ENCODE measurements at regions not wholly inside any gene's neighbourhood (a gene's known extent, or its start where the extent isn't known, plus 50 kb on each side); places are given as distances from the start of the nearest gene placed in this dataset.

- Histone ChIP-seq H3K9ac (ENCODE audit: low read length) (no peak overlapping the region), H3K27me3 (ENCODE audit: low read length) (no peaks in the 10 kb centered on the region), H3F3A (ENCODE audit: low read length, unreplicated experiment) (no peaks in the 10 kb centered on the region), H3K79me2 (ENCODE audit: low read length) (no peaks in the 10 kb centered on the region), H2AFZ (ENCODE audit: low read length) (no peak overlapping the region), H3K4me1 (ENCODE audit: insufficient read depth, low read length) (no peaks in the 10 kb centered on the region), H3K27ac (ENCODE audit: low read length) (no peak overlapping the region), H3K36me3 (ENCODE audit: low read depth, low read length) (no peaks in the 10 kb centered on the region), H3K4me3 (ENCODE audit: low read length) (no peak overlapping the region), H3K9me3 (ENCODE audit: low read length) (no peaks in the 10 kb centered on the region), H3K9me2 (replicated peaks; ENCODE audit: low read length) (no peaks in the 10 kb centered on the region), H3K4me2 (ENCODE audit: low read length) (no peak overlapping the region), H4K20me1 (ENCODE audit: low read length) (no peaks in the 10 kb centered on the region)
- TF ChIP-seq EZH2phosphoT487 (IDR thresholded peaks at IDR 0.05; ENCODE audit: borderline replicate concordance, low read length): no peak
- no peak for TF ChIP-seq CTCF (conservative IDR thresholded peaks at IDR 0.05; ENCODE audit: low read depth, low read length)
- no peak for TF ChIP-seq EZH2 (IDR thresholded peaks at IDR 0.05; ENCODE audit: low read length, unreplicated experiment)
- ATAC-seq (no peak), DNase-seq (no peak)
- intact Hi-C loops (cut with micrococcal nuclease): no loop called here
- POLR2A ChIA-PET (ENCODE audit: unreplicated experiment): no interaction called here
- CTCF ChIA-PET: no interaction called here
- BruUV-seq (replicated peaks): no TSS peak
Observed at GRCh38 chr9:11235061-11235460, 622.3 kb upstream of the PTPRD start.

- intact Hi-C loops (cut with micrococcal nuclease): no loop called here
- CTCF ChIA-PET: no interaction called here
Observed at GRCh38 chr9:11241779-11242178, 629.0 kb upstream of the PTPRD start.

GRCh38 chr9:11257992-11258391, 645.2 kb upstream of the PTPRD start:
- TF ChIP-seq EZH2phosphoT487 (IDR thresholded peaks at IDR 0.05; ENCODE audit: borderline replicate concordance, low read length): no peak
- TF ChIP-seq EZH2 (IDR thresholded peaks at IDR 0.05; ENCODE audit: low read length, unreplicated experiment): no peak
- TF ChIP-seq CTCF (conservative IDR thresholded peaks at IDR 0.05; ENCODE audit: low read depth, low read length): no peak
- no peak overlapping the region for H3K4me2 ChIP-seq (ENCODE audit: low read length)
- H3K9me3 ChIP-seq (ENCODE audit: low read length): no peaks in the 10 kb centered on the region
- CTCF ChIA-PET: no interaction called here
- no peak overlapping the region for H3K4me3 ChIP-seq (ENCODE audit: low read length)
- H3K4me1 ChIP-seq (ENCODE audit: insufficient read depth, low read length): no peaks in the 10 kb centered on the region
- DNase-seq (no peak), ATAC-seq (no peak)
- intact Hi-C loops (cut with micrococcal nuclease): no loop called here
- H2AFZ ChIP-seq (ENCODE audit: low read length): no peak overlapping the region
- H4K20me1 ChIP-seq (ENCODE audit: low read length): no peaks in the 10 kb centered on the region
- H3K27ac ChIP-seq (ENCODE audit: low read length): no peak overlapping the region
- no peaks in the 10 kb centered on the region for H3K27me3 ChIP-seq (ENCODE audit: low read length)
- no peaks in the 10 kb centered on the region for H3F3A ChIP-seq (ENCODE audit: low read length, unreplicated experiment)
- POLR2A ChIA-PET (ENCODE audit: unreplicated experiment): no interaction called here
- H3K9me2 ChIP-seq (replicated peaks; ENCODE audit: low read length): no peaks in the 10 kb centered on the region
- H3K9ac ChIP-seq (ENCODE audit: low read length): no peak overlapping the region
- H3K36me3 ChIP-seq (ENCODE audit: low read depth, low read length): no peaks in the 10 kb centered on the region
- H3K79me2 ChIP-seq (ENCODE audit: low read length): no peaks in the 10 kb centered on the region
- no TSS peak for BruUV-seq (replicated peaks)

More at GRCh38 chr9:11241779-11242178, 629.0 kb upstream of the PTPRD start:
- POLR2A ChIA-PET (ENCODE audit: unreplicated experiment): no interaction called here
- Histone ChIP-seq H3K4me3 (ENCODE audit: low read length) (no peak overlapping the region), H3K27me3 (ENCODE audit: low read length) (no peaks in the 10 kb centered on the region), H3K4me2 (ENCODE audit: low read length) (no peak overlapping the region), H3K9me2 (replicated peaks; ENCODE audit: low read length) (no peaks in the 10 kb centered on the region), H3K27ac (ENCODE audit: low read length) (no peak overlapping the region), H3K36me3 (ENCODE audit: low read depth, low read length) (no peaks in the 10 kb centered on the region), H3K4me1 (ENCODE audit: insufficient read depth, low read length) (no peaks in the 10 kb centered on the region), H3F3A (ENCODE audit: low read length, unreplicated experiment) (no peaks in the 10 kb centered on the region), H4K20me1 (ENCODE audit: low read length) (no peaks in the 10 kb centered on the region), H2AFZ (ENCODE audit: low read length) (no peak overlapping the region), H3K9me3 (ENCODE audit: low read length) (peaks cover under 1% of the 10 kb centered on the region; the same call in 1 of the 2 replicates), H3K79me2 (ENCODE audit: low read length) (no peaks in the 10 kb centered on the region), H3K9ac (ENCODE audit: low read length) (no peak overlapping the region)
- no peak for TF ChIP-seq EZH2phosphoT487 (IDR thresholded peaks at IDR 0.05; ENCODE audit: borderline replicate concordance, low read length)
- no peak for TF ChIP-seq CTCF (conservative IDR thresholded peaks at IDR 0.05; ENCODE audit: low read depth, low read length)
- no peak for TF ChIP-seq EZH2 (IDR thresholded peaks at IDR 0.05; ENCODE audit: low read length, unreplicated experiment)
- no TSS peak for BruUV-seq (replicated peaks)
- DNase-seq: no peak
- no peak for ATAC-seq
